Thoracic aorta (tissue), 2 donors: ENCODE measurements at regions not wholly inside any gene's neighbourhood (a gene's known extent, or its start where the extent isn't known, plus 50 kb on each side); places are given as distances from the start of the nearest gene placed in this dataset.

Experiments used
- ATAC-seq: fragments of 150-250 bp; one replicate; pipeline ENCODE4 v1.8.0; 2017; ENCODE audit warnings: low read depth; ENCODE audit not compliant: insufficient number of reproducible peaks, low FRiP score
- DNase-seq: peaks from one replicate; pipeline ENCODE4 v3.0.0-alpha.2; 2020; ENCODE audit warnings: low spot score
- H3K27ac ChIP-seq, 2 donors: fragments of 200-600 bp; sonication (generic); 1 replicate in 1 of 2; 2 replicates in 1 of 2; pipeline ENCODE4 v1.5.1; 2016; ENCODE audit warnings: mild to moderate bottlenecking in 2 of 2, moderate library complexity in 2 of 2
- H3K27me3 ChIP-seq: fragments of 200-600 bp; sonication (generic); replicated peaks from 2 replicates; pipeline ENCODE4 v1.6.0; 2016; ENCODE audit warnings: mild to moderate bottlenecking; ENCODE audit not compliant: insufficient read depth
- H3K36me3 ChIP-seq: fragments of 200-600 bp; sonication (generic); one replicate; pipeline ENCODE4 v1.5.1; 2016
- H3K4me1 ChIP-seq, 2 donors: fragments of 200-600 bp; sonication (generic); 1 replicate in 1 of 2; 2 replicates in 1 of 2; pipeline versions ENCODE4 v1.5.1 to v1.6.0; 2016; ENCODE audit warnings: low read depth in 2 of 2, mild to moderate bottlenecking in 1 of 2; ENCODE audit not compliant: control insufficient read depth in 1 of 2
- H3K4me3 ChIP-seq: fragments of 200-600 bp; sonication (generic); 2 replicates; pipeline ENCODE4 v1.5.1; 2016; ENCODE audit warnings: mild to moderate bottlenecking
- H3K9me3 ChIP-seq: fragments of 200-600 bp; sonication (generic); 2 replicates; pipeline ENCODE4 v1.5.1; 2016
- CTCF ChIP-seq: fragments of 200-600 bp; sonication (generic); IDR thresholded peaks from one replicate; pipeline ENCODE4 v1.5.1; 2019; ENCODE audit warnings: antibody characterized with exemption

- Histone ChIP-seq H3K27me3 (no peaks in the 10 kb centered on the region), H3K36me3 (no peaks in the 10 kb centered on the region), H3K4me1 (no peaks in the 10 kb centered on the region), H3K27ac (no peak overlapping the region), H3K9me3 (no peaks in the 10 kb centered on the region), H3K4me3 (no peak overlapping the region)
- DNase-seq (no peak), ATAC-seq (no peak)
- no peak for TF ChIP-seq CTCF
Observed at GRCh38 chr21:15659753-15660422, 69.9 kb upstream of the USP25 start.

- DNase-seq (no peak), ATAC-seq (no peak)
- H3K36me3 ChIP-seq, result no peaks in the 10 kb centered on the region
- no peak for TF ChIP-seq CTCF
- no peaks in the 10 kb centered on the region for H3K9me3 ChIP-seq
- H3K4me1 ChIP-seq, result no peaks in the 10 kb centered on the region
- H3K27ac ChIP-seq, result no peak overlapping the region
- H3K27me3 ChIP-seq, result no peaks in the 10 kb centered on the region
- no peak overlapping the region for H3K4me3 ChIP-seq
Observed at GRCh38 chr21:15660423-15660804, 69.4 kb upstream of the USP25 start.

- H3K9me3 ChIP-seq, result no peaks in the 10 kb centered on the region
- no peak for ATAC-seq
Observed at GRCh38 chr21:15667010-15667409, 62.8 kb upstream of the USP25 start.

GRCh38 chr21:15667819-15668218 is 62.0 kb upstream of the USP25 start:
- no peak overlapping the region for H3K27ac ChIP-seq
- ATAC-seq (no peak), DNase-seq (no peak)
- H3K27me3 ChIP-seq, result no peaks in the 10 kb centered on the region
- H3K4me1 ChIP-seq, result no peaks in the 10 kb centered on the region
- H3K36me3 ChIP-seq, result no peaks in the 10 kb centered on the region
- H3K4me3 ChIP-seq, result no peak overlapping the region
- H3K9me3 ChIP-seq, result no peaks in the 10 kb centered on the region
- TF ChIP-seq CTCF, result no peak

More at GRCh38 chr21:15667010-15667409, 62.8 kb upstream of the USP25 start:
- Histone ChIP-seq H3K27ac (no peak overlapping the region), H3K27me3 (no peaks in the 10 kb centered on the region), H3K4me1 (no peaks in the 10 kb centered on the region), H3K4me3 (no peak overlapping the region), H3K36me3 (no peaks in the 10 kb centered on the region)
- no peak for TF ChIP-seq CTCF
- no peak for DNase-seq

- H3K4me1 ChIP-seq, result no peaks in the 10 kb centered on the region
- TF ChIP-seq CTCF, result no peak
- no peaks in the 10 kb centered on the region for H3K27me3 ChIP-seq
- DNase-seq, result no peak
- no peak for ATAC-seq
- H3K27ac ChIP-seq, result no peak overlapping the region
- H3K4me3 ChIP-seq, result no peak overlapping the region
- H3K9me3 ChIP-seq, result no peaks in the 10 kb centered on the region
- H3K36me3 ChIP-seq, result no peaks in the 10 kb centered on the region
Observed at GRCh38 chr21:15669247-15669646, 60.5 kb upstream of the USP25 start.
